K562 (cell line): ENCODE measurements at regions not wholly inside any gene's neighbourhood (a gene's known extent, or its start where the extent isn't known, plus 50 kb on each side); places are given as distances from the start of the nearest gene placed in this dataset.

ENCODE experiments used
- ATAC-seq: fragments of 200-7000 bp; cut with Tn5 transposase; 3 replicates; pipeline ENCODE4 v1.9.1; 2020; ENCODE audit warnings: moderate library complexity
- BruUV-seq: library from RNA; stranded (reverse); fragments of 400-500 nt; replicated peaks from 2 replicates; lab custom pipeline; 2021; lab: Mats Ljungman, UMichigan
- CTCF ChIA-PET: fragments of 300-600 bp; formaldehyde crosslinking; extraction: SDS; loops from one replicate; lab custom pipeline; 2021; ENCODE audit warnings: low intra/inter-chr PET ratio; lab: Yijun Ruan, JAX
- POLR2A ChIA-PET: fragments of 300-600, 350-650 bp; sonication (Branson Sonifier 250); formaldehyde crosslinking; extraction: SDS; loops from one replicate; lab custom pipeline; 2021; ENCODE audit warnings: antibody characterized with exemption, inconsistent platforms; lab: Yijun Ruan, JAX
- DNase-seq, 4 experiments: peaks; one replicate each; pipeline versions ENCODE4 v3.0.0 to v3.0.0-alpha.2; 2011 to 2018; ENCODE audit warnings: low spot score in 3 of 4, mixed read lengths in 3 of 4; ENCODE audit errors: extremely low read depth in 1 of 4
- FAIRE-seq: peaks from 2 replicates; lab custom pipeline; 2011; peaks lifted over from hg19 to GRCh38; lab: Jason Lieb, UNC
- H2AFZ ChIP-seq: 2 replicates; pipeline ENCODE4 v1.6.0; 2011; ENCODE audit warnings: low read depth, low read length, control low read depth, inconsistent platforms
- H3K27ac ChIP-seq: fragments of 200-600 bp; 3 replicates; pipeline ENCODE4 v1.8.0; 2011; ENCODE audit warnings: low read depth, mild to moderate bottlenecking, control low read depth, inconsistent platforms, low read length, moderate library complexity, mixed read lengths; ENCODE audit errors: extremely low read depth
- H3K27me3 ChIP-seq, 2 experiments: fragments of 300-600 bp in 1 of 2; 2 replicates in 1 of 2; 3 replicates in 1 of 2; pipeline versions ENCODE4 v1.6.0 to v1.8.0; 2011; ENCODE audit warnings: inconsistent platforms in 2 of 2, low read length in 2 of 2, mild to moderate bottlenecking in 1 of 2, mixed read lengths in 1 of 2, moderate library complexity in 1 of 2; ENCODE audit not compliant: control insufficient read depth in 2 of 2, insufficient read depth in 2 of 2
- H3K36me3 ChIP-seq: fragments of 300-600 bp; 3 replicates; pipeline ENCODE4 v1.8.0; 2011; ENCODE audit warnings: mild to moderate bottlenecking, low read length, inconsistent platforms; ENCODE audit not compliant: control insufficient read depth, insufficient read depth
- H3K4me1 ChIP-seq, 2 experiments: fragments of 200-600 bp in 1 of 2; replicated peaks in 1 of 2; 2 replicates in 1 of 2; 3 replicates in 1 of 2; pipeline versions ENCODE4 v1.5.1 to v1.8.0; 2011; ENCODE audit warnings: inconsistent platforms in 2 of 2, low read length in 2 of 2, mild to moderate bottlenecking in 1 of 2, mixed read lengths in 1 of 2, moderate library complexity in 1 of 2; ENCODE audit not compliant: control insufficient read depth in 2 of 2, insufficient read depth in 2 of 2
- H3K4me2 ChIP-seq: 2 replicates; pipeline ENCODE4 v1.6.1; 2011; ENCODE audit warnings: low read length, control low read depth, inconsistent platforms, mixed read lengths; ENCODE audit not compliant: insufficient read depth
- H3K4me3 ChIP-seq: fragments of 200-600 bp; sonication (generic), shearing (Covaris generic); 2 replicates; pipeline ENCODE4 v1.5.1; 2016; ENCODE audit warnings: control low read depth, inconsistent platforms
- H3K79me2 ChIP-seq: fragments of 200-600 bp; 3 replicates; pipeline ENCODE4 v1.8.0; 2011; ENCODE audit warnings: low read length, inconsistent platforms; ENCODE audit not compliant: control insufficient read depth, insufficient read depth
- H3K9ac ChIP-seq, 2 experiments: 2 replicates each; pipeline versions ENCODE4 v1.6.0 to v1.6.1; 2011; ENCODE audit warnings: low read depth in 2 of 2, low read length in 2 of 2, control low read depth in 1 of 2, inconsistent platforms in 1 of 2, mild to moderate bottlenecking in 1 of 2, mixed read lengths in 1 of 2; ENCODE audit not compliant: insufficient read depth in 1 of 2
- H3K9me1 ChIP-seq: one replicate; pipeline ENCODE4 v1.6.0; 2011; ENCODE audit warnings: inconsistent platforms, mild to moderate bottlenecking, low read length, moderate library complexity; ENCODE audit not compliant: control insufficient read depth, insufficient read depth
- H3K9me3 ChIP-seq: replicated peaks from 2 replicates; pipeline ENCODE4 v1.5.1; 2011; ENCODE audit warnings: low read depth, low read length, inconsistent platforms; ENCODE audit not compliant: control insufficient read depth, insufficient read depth
- H4K20me1 ChIP-seq: replicated peaks from 2 replicates; pipeline ENCODE4 v1.6.1; 2011; ENCODE audit warnings: low read length, inconsistent platforms, mixed read lengths; ENCODE audit not compliant: control insufficient read depth, insufficient read depth
- ARID2 ChIP-seq: fragments of 450-650 bp; IDR thresholded peaks from 2 replicates; pipeline ENCODE4 v1.6.1; 2017; ENCODE audit warnings: antibody characterized with exemption, mild to moderate bottlenecking
- CTCF ChIP-seq, 3 experiments: IDR thresholded peaks in 2 of 3; conservative IDR thresholded peaks in 1 of 3; 2 replicates each; pipeline ENCODE4 v1.5.1; 2011 to 2012; ENCODE audit warnings: low read length in 3 of 3, mild to moderate bottlenecking in 3 of 3, control low read depth in 2 of 3, improper control_type of control experiment in 1 of 3, inconsistent platforms in 1 of 3, low read depth in 1 of 3, mixed read lengths in 1 of 3, moderate library complexity in 1 of 3; ENCODE audit not compliant: insufficient read depth in 2 of 3
- EP400 ChIP-seq: fragments of 450-650 bp; IDR thresholded peaks from 2 replicates; pipeline ENCODE4 v1.6.1; 2017; ENCODE audit warnings: antibody characterized with exemption, mild to moderate bottlenecking, moderate library complexity
- HDAC2 ChIP-seq: fragments of 450-650 bp; IDR thresholded peaks from 2 replicates; pipeline ENCODE4 v1.6.1; 2016; ENCODE audit warnings: mild to moderate bottlenecking
- HMG20A ChIP-seq: fragments of 450-650 bp; formaldehyde crosslinking; conservative IDR thresholded peaks from 2 replicates; pipeline ENCODE4 v1.4.0; 2020; ENCODE audit warnings: mild to moderate bottlenecking, mixed read lengths
- POLR2G ChIP-seq: fragments of 200-400 bp; formaldehyde crosslinking; IDR thresholded peaks from 2 replicates; pipeline ENCODE4 v1.6.1; 2017; ENCODE audit warnings: low read depth, mild to moderate bottlenecking, antibody characterized with exemption, low read length, moderate library complexity
- YBX1 ChIP-seq: fragments of 450-650 bp; IDR thresholded peaks from 2 replicates; pipeline ENCODE4 v1.7.1; 2016; ENCODE audit warnings: mild to moderate bottlenecking
- ZNF143 ChIP-seq: sonication (generic); formaldehyde crosslinking; IDR thresholded peaks from 2 replicates; pipeline ENCODE4 v1.9.0; 2022; ENCODE audit warnings: mild to moderate bottlenecking, missing genetic modification reagents
- WGBS: fragments of 100-300 bp; shearing (Covaris generic); methylation state at CpG from one replicate; pipeline ENCODE4 v1.1.6; 2016; ENCODE audit warnings: low coverage, mixed read lengths; ENCODE audit not compliant: insufficient coverage; ENCODE audit errors: missing lambda C conversion rate; 5-methylcytosine and 5-hydroxymethylcytosine counted together
- in situ Hi-C: fragments of 300-500 bp; cut with MboI; formaldehyde crosslinking; loops from 4 replicates; pipeline ENCODE4 v1.15.0; 2018; ENCODE audit warnings: inconsistent platforms, mixed read lengths
- intact Hi-C: fragments of 100-400 bp; cut with micrococcal nuclease; formaldehyde crosslinking; loops from 2 replicates; pipeline ENCODE4 v1.14.2; 2022

GRCh38 chr19:34580055-34580336 is 97.0 kb downstream of the SCGB2B2 start:
- Histone ChIP-seq H2AFZ (no peak overlapping the region), H3K4me2 (no peak overlapping the region), H3K27me3 (peaks cover 0 to 6% of the 10 kb centered on the region in 2 experiments; a peak in 2 of 5 replicates), H3K9me3 (no peaks in the 10 kb centered on the region), H3K9me1 (no peaks in the 10 kb centered on the region), H3K36me3 (no peaks in the 10 kb centered on the region), H3K27ac (no peak overlapping the region), H3K4me1 (peaks cover 0 to 13% of the 10 kb centered on the region in 2 experiments; a peak in 2 of 5 replicates), H3K79me2 (no peaks in the 10 kb centered on the region), H3K9ac (no peak overlapping the region), H3K4me3 (no peak overlapping the region), H4K20me1 (no peaks in the 10 kb centered on the region)
- intact Hi-C loops = no loop called here
- BruUV-seq = no TSS peak
- ChIA-PET CTCF (no interaction called here), POLR2A (no interaction called here)
- ATAC-seq (no peak), DNase-seq (no peak), FAIRE-seq (no peak)
- TF ChIP-seq ZNF143 (CRISPR knock-in tag) = no peak
- TF ChIP-seq HMG20A (CRISPR knock-in tag) = no peak
- TF ChIP-seq EP400 = no peak
- TF ChIP-seq YBX1 = no peak
- no peak for TF ChIP-seq POLR2G
- TF ChIP-seq ARID2 = no peak
- no peak for TF ChIP-seq HDAC2
- no peak for TF ChIP-seq CTCF (IDR thresholded peaks at IDR 0.05 in 2 of 3, conservative IDR thresholded peaks at IDR 0.05 in 1 of 3; ENCODE audit: insufficient read depth in 2 of 3, low read depth in 1 of 3, low read length in 3 of 3)
- in situ Hi-C loops = no loop called here
- 2% methylated on average over 4 of the region's 4 CpGs for WGBS
